ENCODE measurements at regions not wholly inside any gene's neighbourhood (a gene's known extent, or its start where the extent isn't known, plus 50 kb on each side); places are given as distances from the start of the nearest gene placed in this dataset.

DNA sequence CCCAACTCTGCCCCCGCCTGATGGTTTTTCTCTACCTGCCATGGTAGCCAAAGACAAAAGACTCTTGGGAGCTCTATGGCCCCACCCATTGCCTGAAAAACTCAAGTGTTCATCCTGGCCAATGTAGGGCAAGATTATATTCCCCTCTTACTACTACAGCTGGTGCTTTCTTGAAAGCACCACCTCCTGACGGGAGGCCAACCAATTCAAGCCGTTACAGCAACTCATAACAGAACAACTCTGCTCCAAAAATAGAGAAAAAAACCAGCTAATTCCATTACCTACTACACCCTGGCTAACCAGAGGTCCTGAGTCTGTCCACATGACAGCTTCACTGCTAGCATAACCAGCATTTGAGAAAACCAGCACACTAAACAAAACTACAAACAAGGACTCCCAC, 127.5 kb upstream of the GAREM1 start:
- H3K27me3 ChIP-seq (ENCODE audit: control insufficient read depth, insufficient read depth, low read length) = no peaks in the 10 kb centered on the region
- H3K4me3 ChIP-seq (ENCODE audit: low read depth, low read length) = no peak overlapping the region
- no peak for DNase-seq (ENCODE audit: low read depth)
- no peaks in the 10 kb centered on the region for H3K36me3 ChIP-seq (ENCODE audit: control insufficient read depth, insufficient read depth, low read length)
- FAIRE-seq = no peak
- TF ChIP-seq, protein P1, sequence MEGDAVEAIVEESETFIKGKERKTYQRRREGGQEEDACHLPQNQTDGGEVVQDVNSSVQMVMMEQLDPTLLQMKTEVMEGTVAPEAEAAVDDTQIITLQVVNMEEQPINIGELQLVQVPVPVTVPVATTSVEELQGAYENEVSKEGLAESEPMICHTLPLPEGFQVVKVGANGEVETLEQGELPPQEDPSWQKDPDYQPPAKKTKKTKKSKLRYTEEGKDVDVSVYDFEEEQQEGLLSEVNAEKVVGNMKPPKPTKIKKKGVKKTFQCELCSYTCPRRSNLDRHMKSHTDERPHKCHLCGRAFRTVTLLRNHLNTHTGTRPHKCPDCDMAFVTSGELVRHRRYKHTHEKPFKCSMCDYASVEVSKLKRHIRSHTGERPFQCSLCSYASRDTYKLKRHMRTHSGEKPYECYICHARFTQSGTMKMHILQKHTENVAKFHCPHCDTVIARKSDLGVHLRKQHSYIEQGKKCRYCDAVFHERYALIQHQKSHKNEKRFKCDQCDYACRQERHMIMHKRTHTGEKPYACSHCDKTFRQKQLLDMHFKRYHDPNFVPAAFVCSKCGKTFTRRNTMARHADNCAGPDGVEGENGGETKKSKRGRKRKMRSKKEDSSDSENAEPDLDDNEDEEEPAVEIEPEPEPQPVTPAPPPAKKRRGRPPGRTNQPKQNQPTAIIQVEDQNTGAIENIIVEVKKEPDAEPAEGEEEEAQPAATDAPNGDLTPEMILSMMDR (IDR thresholded peaks at IDR 0.05; ENCODE audit: insufficient read depth, low read length, severe bottlenecking) = no peak

DNA sequence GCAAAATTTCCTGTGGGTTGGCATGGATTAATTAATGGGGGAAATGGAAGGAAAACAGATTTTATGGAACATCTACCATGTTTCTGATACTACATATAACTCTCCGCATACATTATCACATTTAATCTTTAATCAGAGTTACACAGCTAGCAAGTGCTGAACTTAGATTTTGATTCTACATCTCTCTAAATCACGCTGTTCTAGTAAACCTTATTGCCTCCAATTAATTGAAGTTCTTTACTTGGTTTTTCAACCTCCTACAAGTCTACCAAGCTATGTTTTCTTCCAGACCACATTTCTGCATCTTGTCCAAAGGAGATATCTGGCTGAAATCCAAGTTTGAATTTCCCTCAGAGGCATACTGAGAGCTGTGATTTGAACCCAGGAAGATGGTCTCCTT, 125.8 kb upstream of the GAREM1 start:
- TF ChIP-seq, protein P1 (IDR thresholded peaks at IDR 0.05; ENCODE audit: insufficient read depth, low read length, severe bottlenecking) = no peak
- no peaks in the 10 kb centered on the region for H3K27me3 ChIP-seq (ENCODE audit: control insufficient read depth, insufficient read depth, low read length)
- no peak overlapping the region for H3K4me3 ChIP-seq (ENCODE audit: low read depth, low read length)
- DNase-seq (ENCODE audit: low read depth) (no peak), FAIRE-seq (no peak)
- H3K36me3 ChIP-seq (ENCODE audit: control insufficient read depth, insufficient read depth, low read length) = no peaks in the 10 kb centered on the region

DNA sequence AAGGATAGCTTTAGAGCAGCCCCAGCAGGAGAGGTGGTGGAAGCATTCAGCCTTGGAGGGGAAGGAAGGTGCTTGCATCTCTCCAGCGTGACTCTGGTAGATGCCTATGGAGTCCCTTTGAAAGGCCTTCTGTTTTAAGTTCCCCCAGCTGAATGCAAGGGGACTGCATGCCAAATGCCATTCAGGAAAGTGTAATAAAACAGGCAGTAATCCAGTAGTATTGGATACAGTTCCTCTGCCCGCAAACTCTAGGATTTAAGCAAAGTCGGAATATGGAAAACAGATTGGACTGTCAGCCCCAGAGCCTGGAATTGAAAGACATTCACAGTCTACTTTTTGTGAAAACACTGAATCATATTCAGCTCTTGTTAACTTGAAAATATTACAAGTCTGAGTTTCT, 125.2 kb upstream of the GAREM1 start:
- FAIRE-seq (no peak), DNase-seq (ENCODE audit: low read depth) (no peak)
- H3K36me3 ChIP-seq (ENCODE audit: control insufficient read depth, insufficient read depth, low read length) = no peaks in the 10 kb centered on the region
- H3K27me3 ChIP-seq (ENCODE audit: control insufficient read depth, insufficient read depth, low read length) = no peaks in the 10 kb centered on the region
- TF ChIP-seq, protein P1 (IDR thresholded peaks at IDR 0.05; ENCODE audit: insufficient read depth, low read length, severe bottlenecking) = no peak
- H3K4me3 ChIP-seq (ENCODE audit: low read depth, low read length) = no peak overlapping the region

DNA sequence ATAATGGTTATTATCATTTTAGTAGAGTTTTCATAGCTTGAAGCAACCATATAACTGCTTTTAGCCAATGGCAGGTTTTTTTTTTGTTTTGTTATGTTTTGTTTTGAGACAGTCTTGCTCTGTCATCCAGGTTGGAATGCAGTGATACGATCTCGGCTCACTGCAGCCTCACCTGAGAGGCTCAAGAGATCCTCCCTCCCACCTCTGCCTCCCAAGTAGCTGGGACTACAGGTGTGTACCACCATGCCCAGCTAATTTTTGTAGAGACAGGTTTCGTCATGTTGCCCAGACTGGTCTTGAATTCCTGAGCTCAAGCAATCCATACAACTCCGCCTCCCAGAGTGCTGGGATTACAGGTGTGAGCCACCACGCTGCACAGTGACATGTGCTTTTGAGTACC, 117.5 kb upstream of the GAREM1 start:
- DNase-seq (ENCODE audit: low read depth) = no peak
- H3K36me3 ChIP-seq (ENCODE audit: control insufficient read depth, insufficient read depth, low read length) = no peaks in the 10 kb centered on the region
- no peak overlapping the region for H3K4me3 ChIP-seq (ENCODE audit: low read depth, low read length)
- no peaks in the 10 kb centered on the region for H3K27me3 ChIP-seq (ENCODE audit: control insufficient read depth, insufficient read depth, low read length)
- FAIRE-seq = no peak
- TF ChIP-seq, protein P1 (IDR thresholded peaks at IDR 0.05; ENCODE audit: insufficient read depth, low read length, severe bottlenecking) = no peak

DNA sequence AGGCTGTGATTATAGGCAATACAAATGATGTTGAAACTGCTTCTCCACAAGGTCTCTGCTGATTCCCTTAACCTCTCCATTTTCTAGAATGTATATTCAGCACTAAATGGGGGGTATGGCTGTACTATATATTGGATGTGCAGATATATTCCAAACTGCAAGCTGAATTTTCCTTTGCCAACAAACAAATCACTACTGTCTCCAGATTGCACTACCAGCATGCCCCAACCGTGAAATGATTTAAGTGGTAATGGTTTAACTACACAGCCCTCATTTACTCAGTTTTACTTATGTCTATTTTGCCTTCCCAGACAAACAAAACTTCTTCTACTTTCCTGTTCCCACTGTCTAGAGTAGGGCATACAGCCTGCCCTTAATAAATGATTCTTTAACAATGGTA, 112.7 kb upstream of the GAREM1 start:
- DNase-seq (ENCODE audit: low read depth) (no peak), FAIRE-seq (no peak)
- no peak overlapping the region for H3K4me3 ChIP-seq (ENCODE audit: low read depth, low read length)
- TF ChIP-seq, protein P1 (IDR thresholded peaks at IDR 0.05; ENCODE audit: insufficient read depth, low read length, severe bottlenecking) = no peak
- H3K27me3 ChIP-seq (ENCODE audit: control insufficient read depth, insufficient read depth, low read length) = no peaks in the 10 kb centered on the region
- H3K36me3 ChIP-seq (ENCODE audit: control insufficient read depth, insufficient read depth, low read length) = no peaks in the 10 kb centered on the region

DNA sequence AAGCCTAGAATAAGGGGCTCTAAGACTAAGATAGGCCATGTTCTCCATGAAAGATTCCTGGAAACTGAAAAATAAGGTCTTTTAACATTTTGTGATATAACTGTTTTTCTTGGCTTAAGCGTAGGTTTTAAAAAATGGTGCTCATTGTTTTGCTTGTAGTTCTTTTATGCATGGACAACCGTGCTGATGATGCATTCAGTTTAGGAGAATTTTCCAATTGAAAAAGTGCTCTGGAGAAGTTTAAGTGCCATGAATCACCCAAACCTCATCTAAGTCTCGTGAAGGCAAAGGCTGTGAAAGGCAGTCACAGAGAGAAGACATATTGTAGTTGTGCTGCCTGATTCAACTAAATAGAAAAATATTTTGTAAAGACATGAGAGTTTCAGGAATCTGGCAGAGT, 111.8 kb upstream of the GAREM1 start:
- no peak overlapping the region for H3K4me3 ChIP-seq (ENCODE audit: low read depth, low read length)
- DNase-seq (ENCODE audit: low read depth) (no peak), FAIRE-seq (no peak)
- H3K36me3 ChIP-seq (ENCODE audit: control insufficient read depth, insufficient read depth, low read length) = no peaks in the 10 kb centered on the region
- TF ChIP-seq, protein P1 (IDR thresholded peaks at IDR 0.05; ENCODE audit: insufficient read depth, low read length, severe bottlenecking) = no peak
- no peaks in the 10 kb centered on the region for H3K27me3 ChIP-seq (ENCODE audit: control insufficient read depth, insufficient read depth, low read length)

Data from bronchial epithelial cell (primary cell).